Right hindlimb (tissue), 1 donor: ENCODE measurements at regions not wholly inside any gene's neighbourhood (a gene's known extent, or its start where the extent isn't known, plus 50 kb on each side); places are given as distances from the start of the nearest gene placed in this dataset.
"Not testable (repeated sequence)": the region's sequence is repeated elsewhere in the genome, so short reads cannot be mapped to it uniquely, and the experiment has no call there.

Experiments used
- DNase-seq: peaks from one replicate; pipeline ENCODE4 v3.0.0-alpha.2; 2018

DNA sequence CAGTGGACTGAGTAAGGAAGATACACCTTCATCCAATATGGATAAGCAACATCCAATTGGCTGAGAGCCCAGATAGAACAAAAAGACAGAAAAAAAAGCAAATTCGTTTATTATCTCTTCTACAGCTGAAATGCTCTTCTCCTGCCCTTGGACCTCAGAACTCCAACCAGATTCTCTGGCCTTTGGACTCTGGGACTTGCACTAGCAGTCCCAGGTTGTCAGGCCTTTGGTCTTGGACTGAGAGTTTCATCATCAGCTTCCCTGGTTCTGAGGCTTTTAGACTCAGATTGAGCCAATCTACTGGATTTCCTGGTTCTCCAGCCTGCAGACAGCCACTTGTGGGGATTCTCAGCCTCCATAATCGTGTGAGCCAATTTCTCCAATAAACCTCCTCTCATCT lies 926.8 kb downstream of the PLA2G4A start:
- DNase-seq = no peak

DNA sequence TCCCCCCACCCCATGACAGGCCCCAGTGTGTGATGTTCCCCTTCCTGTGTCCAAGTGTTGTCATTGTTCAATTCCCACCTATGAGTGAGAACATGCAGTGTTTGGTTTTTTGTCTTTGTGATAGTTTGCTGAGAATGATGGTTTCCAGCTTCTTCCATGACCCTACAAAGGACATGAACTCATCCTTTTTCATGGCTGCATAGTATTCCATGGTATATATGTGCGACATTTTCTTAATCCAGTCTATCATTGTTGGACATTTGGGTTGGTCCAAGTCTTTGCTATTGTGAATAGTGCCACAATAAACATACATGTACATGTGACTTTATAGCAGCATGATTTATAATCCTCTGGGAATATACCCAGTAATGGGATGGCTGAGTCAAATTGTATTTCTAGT lies 927.9 kb downstream of the PLA2G4A start:
- DNase-seq = not testable (repeated sequence)

DNA sequence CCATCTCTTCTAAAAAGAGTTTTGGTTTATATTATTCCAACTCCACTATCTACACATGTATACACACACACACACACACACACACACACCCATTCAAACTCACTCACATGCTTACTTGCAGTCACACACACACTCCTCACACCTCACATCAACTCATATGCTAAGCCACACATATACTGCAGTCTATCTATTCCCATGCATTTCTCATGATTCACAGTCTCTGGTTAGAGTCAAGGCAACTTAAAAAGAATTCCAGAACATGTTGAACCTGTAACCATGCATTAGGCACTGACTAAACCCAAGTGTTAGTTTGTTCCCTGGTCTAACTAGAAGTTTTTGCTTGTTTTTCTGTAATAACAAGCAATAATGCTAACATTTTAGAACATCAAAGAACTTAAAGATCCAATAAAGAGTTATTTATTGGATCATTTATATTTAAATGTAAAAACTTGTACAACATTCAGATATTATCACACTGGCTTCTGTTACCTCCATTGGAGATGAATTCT lies 931.1 kb downstream of the PLA2G4A start:
- DNase-seq = no peak

DNA sequence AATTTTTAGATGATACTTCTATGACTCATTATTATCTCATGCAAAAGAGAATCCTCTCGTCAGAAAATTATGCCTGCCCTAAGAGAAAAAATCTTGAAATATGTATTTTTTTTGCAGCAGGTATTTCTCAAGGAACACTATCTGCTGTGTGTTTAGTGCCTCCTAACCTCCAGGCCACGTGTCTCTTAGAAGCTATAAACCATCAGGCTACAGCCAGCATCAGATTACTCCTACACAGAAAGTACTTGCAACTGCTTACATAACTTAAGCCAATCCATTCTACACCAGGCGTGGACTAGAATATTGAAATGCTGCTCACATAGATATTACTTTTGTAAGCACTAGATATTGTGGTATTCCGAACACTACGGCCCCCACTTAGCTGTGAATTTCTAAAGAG lies 933.4 kb downstream of the PLA2G4A start:
- DNase-seq = no peak

DNA sequence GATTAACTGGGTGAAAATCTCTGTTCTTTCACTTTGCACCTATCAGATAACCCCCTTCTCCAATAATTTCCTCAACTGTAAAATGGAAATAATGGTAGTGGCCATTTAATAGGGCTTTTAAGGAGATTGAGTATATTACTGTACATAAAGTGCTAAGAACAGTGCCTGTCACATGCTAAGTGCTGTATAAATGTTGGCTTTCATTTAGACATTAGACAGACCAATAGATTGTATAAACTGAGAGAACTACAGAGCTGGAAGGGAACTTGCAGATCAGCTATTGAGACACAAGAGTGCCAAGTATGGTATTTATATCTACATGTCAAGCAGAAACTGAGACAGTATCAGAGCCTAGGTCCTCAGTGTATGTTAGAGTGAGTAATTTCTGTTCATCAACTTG lies 934.7 kb downstream of the PLA2G4A start:
- DNase-seq = no peak

DNA sequence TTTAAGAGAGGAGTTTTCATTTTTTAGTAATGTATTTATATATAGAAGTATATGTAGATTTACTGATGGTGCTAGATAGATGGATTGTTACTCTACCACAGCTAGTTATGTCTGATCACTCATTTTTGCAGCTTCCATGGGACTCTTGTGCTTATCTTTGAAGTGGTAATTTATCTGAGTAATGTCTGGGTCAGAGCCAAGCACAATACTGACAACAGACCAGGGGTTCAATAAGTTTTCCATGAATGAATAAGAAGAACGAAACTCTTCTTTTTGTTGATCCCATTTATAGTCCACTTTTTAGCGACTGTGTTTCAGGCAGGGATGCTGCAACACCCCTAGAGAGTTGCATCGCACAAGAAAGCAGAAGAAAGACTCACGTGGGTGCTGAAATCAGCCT lies 935.2 kb downstream of the PLA2G4A start:
- no peak for DNase-seq

DNA sequence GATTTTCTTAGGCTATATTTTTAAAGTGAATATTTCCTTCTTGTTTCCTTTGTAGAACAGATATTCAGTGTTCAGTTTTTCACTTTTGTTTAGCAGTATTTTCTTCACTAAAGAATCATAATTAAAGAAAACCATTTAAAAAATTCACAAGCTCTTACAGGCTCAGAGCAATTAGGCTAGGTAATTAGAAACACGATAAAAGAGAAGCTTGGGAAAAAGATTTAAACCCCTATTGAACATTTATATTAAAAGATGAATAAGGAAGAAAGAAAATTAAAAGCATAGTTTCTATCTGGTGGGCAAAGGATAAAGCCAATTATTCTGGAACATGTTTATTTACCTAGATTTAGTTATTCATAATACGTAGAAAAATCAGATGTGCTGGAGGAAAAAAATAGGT lies 942.6 kb downstream of the PLA2G4A start:
- DNase-seq = no peak

DNA sequence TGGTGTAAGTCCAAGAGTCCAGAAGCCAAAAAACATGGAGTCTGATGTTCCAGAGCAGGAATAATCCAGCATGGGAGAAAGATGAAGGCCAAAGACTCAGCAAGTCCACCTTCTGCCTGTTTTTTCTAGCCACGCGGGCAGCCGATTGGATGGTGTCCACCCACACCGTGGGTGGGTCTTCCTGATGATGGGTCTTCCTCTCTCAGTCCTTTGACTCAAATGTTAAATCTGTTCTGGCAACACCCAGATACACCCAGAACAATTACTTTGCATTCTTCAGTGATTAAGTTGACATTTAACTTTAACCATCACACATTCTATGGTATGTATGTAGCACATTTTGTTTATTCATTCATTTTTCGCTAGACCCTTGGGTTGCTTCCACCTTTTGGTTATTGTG lies 944.4 kb downstream of the PLA2G4A start:
- DNase-seq = no peak

DNA sequence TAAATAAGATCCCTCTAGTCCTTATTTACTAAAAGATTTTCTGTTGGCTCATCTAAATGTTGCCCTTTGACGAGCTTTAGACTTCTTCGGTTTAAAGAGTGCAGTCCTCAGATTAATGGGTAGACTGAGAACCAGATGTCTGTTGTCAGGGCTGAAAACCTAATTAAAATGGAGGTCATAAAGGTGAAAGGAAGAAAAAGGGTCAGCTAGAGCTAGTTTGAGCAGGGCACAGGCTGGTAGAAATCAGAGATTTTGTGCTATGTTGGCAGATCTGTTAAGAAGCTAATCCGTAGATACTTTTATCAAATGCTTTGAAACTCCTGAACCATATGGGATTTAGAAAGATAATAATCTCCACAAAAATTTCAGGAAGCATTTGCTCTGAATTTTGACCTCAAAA lies 959.0 kb downstream of the PLA2G4A start:
- no peak for DNase-seq

DNA sequence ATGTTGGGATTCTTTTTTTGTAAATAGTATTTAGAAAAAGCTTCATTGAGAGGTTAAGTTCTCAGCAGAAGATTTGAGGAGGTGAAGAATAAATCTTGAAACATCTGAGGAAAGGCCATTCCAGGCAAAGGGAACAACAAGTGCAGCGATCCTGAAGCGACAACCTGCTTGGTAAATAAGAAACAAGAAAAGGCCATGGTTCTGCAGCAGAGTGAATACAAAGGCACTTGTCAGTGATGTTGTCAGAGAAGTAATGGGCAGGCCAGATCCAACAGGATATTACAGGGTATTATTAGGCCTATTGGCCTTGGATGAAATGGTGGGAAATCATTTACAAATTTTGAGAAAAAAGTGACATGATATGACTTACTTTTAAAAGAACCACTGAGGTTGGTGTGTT lies 960.0 kb downstream of the PLA2G4A start:
- DNase-seq = no peak

DNA sequence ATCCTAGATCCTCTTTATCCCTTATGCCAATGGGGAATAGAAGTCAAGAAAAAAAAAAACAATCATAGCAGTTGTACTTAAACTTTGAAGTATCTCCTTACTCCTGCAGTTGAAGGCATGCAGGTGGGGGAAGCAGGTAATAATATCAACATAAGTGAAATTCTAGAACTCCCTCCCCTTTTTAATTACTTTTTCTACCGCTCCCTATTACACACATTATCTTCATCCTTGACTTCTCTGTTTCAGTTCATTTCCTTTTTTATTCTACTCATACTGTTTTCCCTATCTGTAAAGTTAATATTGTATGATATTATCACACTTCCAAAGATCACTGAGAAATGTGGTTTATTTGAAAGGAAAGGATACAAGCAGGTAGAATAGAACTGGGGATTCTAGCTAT lies 962.0 kb downstream of the PLA2G4A start:
- DNase-seq = no peak

DNA sequence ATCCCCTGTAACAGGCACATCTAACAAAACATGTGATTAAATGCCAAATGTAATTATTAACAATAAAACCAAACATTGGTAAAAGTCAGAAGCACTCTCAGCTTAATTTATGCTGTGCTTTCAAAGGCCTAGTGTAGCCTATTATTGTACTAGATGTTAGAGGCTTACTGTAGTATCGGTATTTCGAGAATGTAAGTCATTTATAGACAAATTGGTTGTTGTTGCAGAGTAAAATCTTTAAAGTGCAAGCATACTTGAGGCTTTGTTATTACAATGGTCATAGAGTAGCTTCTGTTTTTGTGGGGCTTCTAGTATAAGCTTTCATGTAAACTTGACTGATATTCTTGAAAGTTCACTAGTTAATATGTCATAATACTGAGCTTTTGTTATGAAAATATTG lies 965.8 kb downstream of the PLA2G4A start:
- DNase-seq = no peak

DNA sequence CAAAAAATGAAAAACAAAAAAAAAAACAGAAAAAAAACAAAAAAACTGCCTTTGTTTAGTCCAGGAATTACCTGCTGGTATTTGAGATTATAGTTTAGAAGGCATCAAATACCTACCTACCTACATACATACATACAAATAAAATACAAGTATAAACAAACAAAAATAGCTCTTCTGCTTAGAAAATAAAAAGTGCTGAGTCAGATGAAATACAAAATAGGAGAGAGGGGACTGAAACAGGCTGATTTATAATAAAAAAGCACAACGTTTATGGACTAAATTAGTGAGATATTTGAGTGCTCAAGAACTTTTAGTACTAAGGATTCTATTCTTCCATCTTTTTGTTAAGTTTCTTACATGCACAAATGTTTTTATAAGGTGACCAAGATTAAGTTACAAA lies 980.8 kb downstream of the PLA2G4A start:
- DNase-seq = no peak

DNA sequence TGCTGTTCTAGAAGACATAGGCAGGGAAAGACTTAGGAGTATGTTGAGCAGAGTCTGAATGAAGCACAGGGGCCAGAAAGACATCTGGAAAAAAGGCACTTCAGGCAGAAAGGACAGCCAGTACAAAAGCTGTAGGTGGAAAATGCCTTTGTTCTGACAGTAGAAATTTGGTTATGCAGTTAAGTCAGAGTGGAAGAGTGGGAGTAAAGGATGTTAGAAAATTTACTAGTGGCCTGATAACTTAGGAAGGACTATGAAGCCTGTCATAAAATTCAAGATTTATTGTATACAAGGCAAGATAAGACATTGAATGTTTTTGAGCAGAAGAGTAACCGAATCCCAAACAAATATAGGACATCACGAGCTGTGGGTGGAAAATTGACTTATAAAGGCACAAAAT lies 987.9 kb downstream of the PLA2G4A start:
- DNase-seq = no peak

DNA sequence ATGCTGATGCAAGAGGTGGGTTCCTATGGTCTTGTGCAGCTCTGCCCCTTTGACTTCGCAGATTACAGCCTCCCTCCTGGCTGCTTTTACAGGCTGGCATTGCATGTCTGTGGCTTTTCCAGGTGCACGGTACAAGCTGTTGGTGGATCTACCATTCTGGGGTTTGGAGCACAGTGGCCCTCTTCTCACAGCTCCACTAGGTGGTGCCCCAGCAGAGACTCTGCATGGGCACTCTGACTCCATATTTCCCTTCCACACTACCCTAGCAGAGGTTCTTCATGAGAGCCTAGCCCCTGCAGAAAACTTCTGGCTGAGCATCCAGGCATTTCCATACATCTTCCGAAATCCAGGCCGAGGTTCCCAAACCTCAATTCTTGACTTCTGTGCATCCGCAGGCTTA lies 989.0 kb downstream of the PLA2G4A start:
- no peak for DNase-seq

DNA sequence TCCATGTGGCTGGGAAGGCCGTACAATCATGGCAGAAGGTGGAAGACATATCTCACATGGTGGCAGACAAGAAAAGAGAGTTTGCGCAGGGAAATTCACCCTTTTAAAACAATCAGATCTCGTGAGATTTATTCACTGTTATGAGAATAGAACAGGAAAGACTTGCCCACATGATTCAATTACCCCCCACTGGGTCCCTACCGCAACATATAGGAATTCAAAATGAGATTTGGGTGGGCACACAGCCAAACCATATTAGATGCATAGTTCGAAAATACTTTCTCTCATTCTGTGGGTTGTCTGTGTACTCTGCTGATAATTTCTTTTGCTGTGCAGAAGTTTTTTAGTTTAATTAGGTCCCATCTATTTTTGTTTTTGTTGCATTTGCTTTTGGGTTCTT lies 990.3 kb downstream of the PLA2G4A start:
- DNase-seq = no peak

DNA sequence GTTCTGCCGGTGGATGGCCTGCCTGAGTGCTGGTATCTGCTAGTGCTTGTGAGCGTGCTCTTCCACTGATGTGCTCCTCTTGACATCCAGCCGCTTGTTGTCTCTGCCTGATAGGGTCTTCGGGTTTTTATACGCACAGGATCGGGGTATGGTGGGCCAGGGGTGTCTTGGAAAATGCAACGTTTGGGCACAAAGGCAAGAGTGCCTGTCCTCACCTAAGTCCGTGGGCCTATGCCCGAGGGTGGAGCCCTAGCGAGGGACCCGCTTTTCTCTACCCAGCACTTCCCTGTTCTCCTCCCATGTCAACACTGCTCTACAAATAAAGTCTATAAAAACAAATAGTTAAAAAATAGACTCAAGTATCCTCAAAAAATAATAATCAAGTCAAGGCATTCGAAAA lies 1007.8 kb downstream of the PLA2G4A start:
- no peak for DNase-seq

DNA sequence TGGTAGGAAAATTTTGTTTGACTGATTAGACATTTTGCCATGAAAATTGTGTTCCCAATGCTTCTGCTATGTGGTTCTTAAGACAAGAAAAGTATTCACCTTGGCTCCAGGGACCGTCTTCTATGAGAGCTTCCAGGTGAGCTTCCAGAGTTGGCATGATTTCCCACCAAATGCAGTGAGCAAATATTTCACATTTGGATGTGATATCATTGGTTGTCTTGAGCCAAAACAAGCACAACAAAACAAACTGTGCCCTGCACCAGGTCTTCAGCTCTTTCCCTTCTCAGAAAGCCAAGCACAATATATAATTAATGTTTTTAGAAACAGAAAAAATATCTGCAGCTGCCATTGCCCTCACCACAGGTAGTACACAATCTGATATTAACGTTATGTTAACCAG lies 1009.0 kb downstream of the PLA2G4A start:
- no peak for DNase-seq

DNA sequence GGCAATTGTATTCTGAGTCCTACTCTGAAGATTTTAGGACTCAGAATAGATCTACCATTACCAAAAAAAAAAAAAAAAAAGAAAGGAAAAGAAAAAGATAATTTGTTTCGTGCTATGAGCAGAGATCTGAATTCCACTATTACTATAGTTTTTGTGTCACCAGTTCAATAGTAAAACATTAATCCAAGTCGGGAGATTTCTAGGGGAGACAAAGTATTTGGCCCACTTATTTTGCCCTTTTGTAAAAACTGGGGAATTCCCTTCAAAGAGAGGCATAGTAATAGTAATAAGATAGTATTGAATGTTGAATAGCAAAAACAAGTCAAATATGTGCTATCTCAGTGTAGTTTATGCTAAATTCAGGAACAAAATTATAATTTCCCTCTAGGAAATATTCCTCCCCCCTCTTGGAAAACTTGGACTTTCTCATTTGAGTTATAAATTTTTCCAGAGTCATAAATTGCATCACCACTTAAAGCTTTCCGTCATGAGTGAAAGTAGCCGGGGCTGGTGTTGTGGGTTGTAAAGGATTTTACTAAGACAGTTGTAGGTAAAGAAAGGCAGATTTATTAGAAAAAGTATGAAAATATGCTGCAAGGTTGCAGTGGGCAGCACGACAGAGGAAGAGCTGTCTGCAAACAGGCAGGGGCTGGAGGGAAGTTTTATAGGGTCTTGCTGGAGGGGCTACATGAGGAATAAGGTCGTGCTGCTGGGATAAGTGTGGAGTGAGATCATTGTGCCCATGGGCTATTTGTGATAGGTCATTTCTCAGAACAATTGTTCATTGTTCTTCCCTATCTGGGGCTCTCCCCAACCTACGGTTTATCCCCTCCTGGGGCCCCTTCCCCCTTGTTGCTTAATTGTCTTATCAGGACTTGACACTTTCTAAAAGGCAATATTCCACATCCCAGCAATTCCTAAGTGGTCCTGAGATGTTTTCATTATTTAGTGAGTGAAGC lies 1009.9 kb downstream of the PLA2G4A start:
- DNase-seq = no peak

DNA sequence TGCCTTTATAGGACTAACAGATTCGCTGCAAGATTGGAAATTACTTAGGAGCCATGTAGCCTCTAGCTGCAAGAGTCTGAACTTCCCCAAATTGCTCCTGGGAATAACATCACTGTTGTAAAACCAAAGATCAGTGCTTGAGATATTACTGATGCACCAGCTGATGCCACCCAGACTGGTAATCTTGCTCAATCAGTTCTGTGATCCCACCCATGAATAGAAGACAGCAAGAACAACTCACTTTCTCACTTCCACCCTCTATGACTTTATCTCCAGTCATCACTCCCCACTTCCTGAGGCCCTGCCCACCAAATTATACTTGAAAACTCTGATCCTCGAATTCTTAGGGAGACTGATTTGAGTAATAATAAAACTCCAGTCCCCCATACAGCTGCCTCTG lies 1011.1 kb downstream of the PLA2G4A start:
- DNase-seq = no peak

DNA sequence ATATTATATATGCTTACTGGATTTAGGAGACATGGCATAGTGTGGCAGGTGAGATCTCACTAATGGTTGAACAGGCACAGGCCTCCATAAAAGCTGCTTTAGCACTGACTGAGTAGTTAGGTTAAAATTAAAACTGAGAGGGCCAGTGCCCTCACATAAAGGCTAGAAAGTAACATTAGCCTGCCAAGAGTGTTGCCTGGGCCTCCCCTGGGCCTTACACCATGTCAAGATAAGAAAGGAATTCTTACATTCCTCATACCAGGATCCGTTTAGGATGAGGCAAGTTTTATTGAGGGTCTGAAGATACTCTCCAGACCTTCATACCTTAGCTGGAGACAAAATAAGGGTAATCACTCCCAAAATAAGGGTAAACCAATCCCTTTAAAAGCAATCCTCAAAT lies 1011.8 kb downstream of the PLA2G4A start:
- no peak for DNase-seq

DNA sequence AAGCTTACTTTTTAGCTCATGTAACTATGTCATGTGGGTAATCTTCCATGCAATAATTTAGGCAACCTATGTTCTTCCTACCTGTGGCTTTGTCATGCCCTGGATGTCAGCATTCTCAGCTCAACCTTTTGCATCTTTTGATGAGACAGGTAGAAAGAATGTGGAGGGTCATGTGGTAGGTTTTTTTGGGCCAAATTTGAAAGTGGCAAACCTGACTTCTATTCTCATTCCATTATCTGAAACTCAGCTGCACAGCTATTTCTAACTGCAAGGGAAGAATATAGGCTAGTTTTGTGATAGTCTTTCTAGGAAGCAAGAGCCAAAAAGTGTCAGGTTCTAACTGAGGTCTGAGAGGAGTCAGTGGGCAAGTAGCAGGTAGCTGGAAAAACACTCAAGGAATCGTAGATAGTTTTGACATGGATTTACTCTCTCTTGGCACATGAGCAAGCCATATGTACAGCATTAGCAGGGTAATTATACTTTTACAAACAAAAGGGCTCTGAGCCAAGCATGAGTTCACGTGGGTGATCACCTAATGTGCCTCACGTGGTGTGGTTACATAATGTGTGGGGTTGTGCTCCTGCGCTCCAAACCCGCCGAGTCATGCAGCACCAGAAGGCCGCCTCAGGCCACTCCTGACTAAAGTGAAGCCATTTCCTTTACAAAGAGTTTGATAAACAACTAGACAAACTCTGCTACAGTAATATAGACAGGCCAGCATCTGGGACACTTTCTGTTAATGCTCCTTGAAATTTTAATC lies 1013.8 kb downstream of the PLA2G4A start:
- DNase-seq = peak; percentile 14

DNA sequence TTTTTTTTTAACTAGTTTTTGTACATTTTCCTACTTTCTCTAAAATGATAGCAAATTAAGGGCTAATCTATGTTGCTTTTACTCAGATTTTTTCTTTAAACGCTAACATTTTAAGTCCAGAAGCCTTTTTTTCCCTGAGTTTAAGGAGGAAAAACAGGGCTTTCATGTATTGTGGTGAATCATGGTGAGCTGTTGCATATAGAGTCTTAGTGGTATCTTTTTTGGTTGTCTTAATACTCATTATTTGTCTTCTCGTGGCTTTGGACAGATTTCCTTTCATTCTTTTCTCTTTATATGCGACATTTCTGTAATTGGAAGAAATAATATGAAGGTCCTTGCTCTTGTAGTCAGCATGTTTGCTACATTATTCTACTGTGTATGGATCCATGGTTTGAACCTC lies 1015.6 kb downstream of the PLA2G4A start:
- DNase-seq = no peak

DNA sequence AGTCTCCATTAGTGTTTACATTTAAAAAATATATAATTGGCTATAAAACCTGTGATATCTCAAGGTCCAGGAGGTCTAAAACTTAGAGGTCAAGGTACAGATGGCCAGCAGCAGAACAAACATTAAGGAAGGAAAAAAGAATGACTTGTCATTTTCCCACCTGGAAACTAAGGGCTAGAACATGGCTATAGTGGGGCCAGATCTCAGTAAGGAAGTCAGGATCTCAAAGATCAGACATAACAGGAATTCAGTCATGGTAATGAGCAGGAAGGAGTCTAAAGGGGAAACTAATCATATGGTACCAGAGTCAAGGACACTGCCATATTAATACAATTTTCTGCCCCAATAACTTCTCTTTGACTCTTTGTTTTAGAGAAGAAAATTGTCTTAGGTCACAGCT lies 1018.8 kb downstream of the PLA2G4A start:
- no peak for DNase-seq
